ENCODE measurements at regions not wholly inside any gene's neighbourhood (a gene's known extent, or its start where the extent isn't known, plus 50 kb on each side); places are given as distances from the start of the nearest gene placed in this dataset.

DNA sequence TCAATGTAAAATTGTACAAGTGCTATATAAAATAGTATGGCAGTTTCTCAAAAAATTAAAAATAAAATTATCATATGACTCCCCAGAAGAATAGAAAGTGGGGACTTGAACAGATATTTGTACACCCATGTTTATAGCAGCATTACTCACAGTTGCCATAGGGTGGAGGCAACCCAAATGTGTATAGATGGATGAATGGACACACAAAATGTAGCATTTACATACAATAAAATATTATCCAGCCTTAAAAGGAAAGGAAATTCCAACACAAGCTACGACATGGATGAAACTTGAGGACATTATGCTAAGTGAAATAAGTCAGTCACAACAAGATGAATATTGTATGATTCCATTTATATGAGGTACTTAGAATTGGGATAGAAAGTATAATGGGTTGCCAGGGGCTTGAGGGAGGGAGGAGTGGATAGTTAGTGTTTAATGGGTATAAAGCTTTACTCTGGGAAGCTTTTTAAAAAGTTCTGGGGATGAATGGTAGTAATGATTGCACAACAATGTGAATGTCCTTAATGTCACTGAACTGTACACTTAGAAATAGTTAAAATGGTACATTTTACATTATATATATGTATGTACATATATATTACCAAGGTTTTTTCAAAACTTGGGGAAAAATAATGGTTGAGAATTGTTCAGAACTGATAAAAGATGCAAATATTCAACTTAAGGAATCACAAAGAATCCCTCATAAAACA, 53.0 kb upstream of the ADORA3 start:
- Mint-ChIP-seq H3K27ac (no peak overlapping the region), H3K4me3 (no peak overlapping the region), H3K27me3 (no peaks in the 10 kb centered on the region), H3K9me3 (ENCODE audit: low read depth) (no peaks in the 10 kb centered on the region), H3K36me3 (ENCODE audit: low read depth) (no peaks in the 10 kb centered on the region), H3K4me1 (peaks cover 4% of the 10 kb centered on the region)
- no peak for ATAC-seq
- intact Hi-C loops (cut with DNase I, micrococcal nuclease): no loop called here
- DNase-seq: no peak
- POLR2A ChIA-PET: no interaction called here
- CTCF ChIA-PET: interaction anchor here (1.0 to 1.2 kb wide), 3 partner anchors 15 to 158 kb away, joined by 3 to 4 read pairs (median 3); no protein-coding TSS in a partner anchor

DNA sequence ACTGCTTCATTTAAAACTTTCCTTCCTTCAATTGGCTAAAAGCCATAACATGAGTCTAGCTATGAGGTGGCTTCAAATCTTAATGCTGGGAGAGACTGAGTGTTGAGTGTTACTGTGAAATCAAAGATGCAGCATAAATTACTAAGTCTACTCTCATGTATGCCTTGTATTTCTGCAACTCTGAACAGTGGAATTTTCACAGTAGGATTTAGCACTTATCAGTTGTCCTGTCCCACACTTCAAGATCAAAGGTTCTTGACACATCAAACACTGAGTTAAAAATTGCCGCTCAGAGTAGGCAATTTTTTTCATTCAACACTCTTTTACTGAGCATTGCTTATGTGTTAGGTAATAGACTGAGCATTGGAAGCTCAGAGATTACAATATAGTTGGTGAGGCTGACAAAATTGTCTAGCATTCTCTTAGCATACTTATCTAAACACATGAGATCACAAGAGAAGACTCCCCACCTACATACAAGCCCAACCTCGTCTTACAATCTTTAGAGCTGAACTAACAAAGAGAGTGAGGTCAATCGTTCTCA, 56.4 kb upstream of the ADORA3 start:
- H3K36me3 Mint-ChIP-seq (ENCODE audit: low read depth): no peaks in the 10 kb centered on the region
- H3K9me3 Mint-ChIP-seq (ENCODE audit: low read depth): no peaks in the 10 kb centered on the region
- CTCF ChIA-PET: interaction anchor here (0.7 to 1.1 kb wide), 2 partner anchors 52 to 417 kb away, joined by 3 read pairs; no protein-coding TSS in a partner anchor
- intact Hi-C loops (cut with DNase I, micrococcal nuclease): no loop called here
- H3K27ac Mint-ChIP-seq: no peak overlapping the region
- POLR2A ChIA-PET: no interaction called here
- peaks cover 4% of the 10 kb centered on the region for H3K4me1 Mint-ChIP-seq
- no peak overlapping the region for H3K4me3 Mint-ChIP-seq
- DNase-seq (no peak), ATAC-seq (peak; percentile 51)
- no peaks in the 10 kb centered on the region for H3K27me3 Mint-ChIP-seq

DNA sequence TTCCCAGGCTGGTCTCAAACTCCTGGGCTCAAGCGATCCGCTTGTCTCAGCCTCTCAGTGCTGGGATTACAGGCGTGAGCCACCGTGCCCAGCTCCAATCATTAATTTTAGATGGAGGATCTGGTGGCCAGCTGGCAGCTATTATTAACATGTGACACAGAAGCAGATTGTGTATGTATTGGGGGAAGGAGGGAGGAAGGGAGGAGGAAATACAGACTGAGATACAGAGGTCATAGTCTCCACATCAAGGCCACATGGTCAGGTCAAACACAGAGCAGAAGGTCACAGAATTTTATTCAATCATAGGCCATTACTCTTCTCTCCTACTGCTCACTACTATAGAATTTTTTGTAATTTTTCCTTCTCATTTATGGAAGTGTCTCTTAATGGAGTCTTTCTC, 57.9 kb upstream of the ADORA3 start:
- H3K27ac Mint-ChIP-seq: no peak overlapping the region
- peaks cover 4% of the 10 kb centered on the region for H3K4me1 Mint-ChIP-seq
- H3K27me3 Mint-ChIP-seq: no peaks in the 10 kb centered on the region
- H3K36me3 Mint-ChIP-seq (ENCODE audit: low read depth): no peaks in the 10 kb centered on the region
- ATAC-seq (no peak), DNase-seq (no peak)
- H3K9me3 Mint-ChIP-seq (ENCODE audit: low read depth): no peaks in the 10 kb centered on the region
- ChIA-PET POLR2A (interaction anchor here (0.6 kb wide), 1 partner anchor 203 kb away, joined by 4 read pairs; no protein-coding TSS in a partner anchor), CTCF (interaction anchor here (0.6 to 1.0 kb wide), 3 partner anchors 11 to 143 kb away, joined by 3 to 4 read pairs (median 3); no protein-coding TSS in a partner anchor)
- intact Hi-C loops (cut with DNase I, micrococcal nuclease): no loop called here
- no peak overlapping the region for H3K4me3 Mint-ChIP-seq

DNA sequence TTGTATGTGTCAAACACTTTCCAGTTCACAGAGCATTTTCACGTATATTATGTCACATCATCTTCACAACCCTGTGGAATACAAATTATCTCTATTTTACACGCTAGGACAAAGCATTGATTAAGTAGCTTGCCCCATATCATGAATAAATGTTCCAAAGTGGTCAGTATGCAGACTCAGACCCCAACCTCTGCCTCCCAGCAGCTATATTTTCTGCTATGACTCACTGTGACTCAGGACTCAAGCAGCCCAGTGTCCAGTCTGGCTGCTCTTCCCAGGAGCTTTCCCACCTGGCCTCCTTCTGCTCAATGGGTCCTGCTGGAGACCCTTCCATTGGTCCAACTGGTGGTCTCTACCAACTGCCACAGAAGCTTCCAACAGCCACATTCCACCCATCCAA, 56.0 kb upstream of the RAP1A start:
- ATAC-seq: no peak
- DNase-seq: no peak
- Mint-ChIP-seq H3K27me3 (no peaks in the 10 kb centered on the region), H3K4me3 (no peak overlapping the region), H3K9me3 (ENCODE audit: low read depth) (no peaks in the 10 kb centered on the region), H3K4me1 (peaks cover 4% of the 10 kb centered on the region), H3K36me3 (ENCODE audit: low read depth) (no peaks in the 10 kb centered on the region), H3K27ac (no peak overlapping the region)
- CTCF ChIA-PET: interaction anchor here (0.7 to 2.0 kb wide), 4 partner anchors 9 to 801 kb away, joined by 3 to 6 read pairs (median 4); no protein-coding TSS in a partner anchor
- POLR2A ChIA-PET: no interaction called here
- intact Hi-C loops (cut with DNase I, micrococcal nuclease): no loop called here

DNA sequence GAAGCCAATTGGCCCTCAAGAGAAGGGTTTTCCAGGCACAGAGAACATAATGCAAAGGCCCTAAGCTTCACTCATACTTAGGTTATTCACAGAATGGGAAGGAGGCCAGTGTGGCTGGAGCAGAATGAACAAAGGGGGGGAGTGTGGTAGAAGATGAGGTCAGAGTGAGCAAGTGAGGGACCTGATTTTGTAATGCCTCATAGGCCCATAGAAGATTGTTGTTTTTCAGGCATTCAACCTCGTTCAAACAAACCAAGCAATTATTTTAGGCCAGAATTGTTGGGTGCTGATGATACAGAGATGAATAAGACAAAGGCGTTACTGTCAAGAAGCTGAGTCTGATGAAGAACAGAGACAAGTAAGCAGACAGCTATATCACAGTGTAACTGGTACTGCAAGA, 54.5 kb upstream of the RAP1A start:
- ChIA-PET CTCF (no interaction called here), POLR2A (no interaction called here)
- ATAC-seq: no peak
- Mint-ChIP-seq H3K9me3 (ENCODE audit: low read depth) (no peaks in the 10 kb centered on the region), H3K27ac (no peak overlapping the region), H3K4me3 (no peak overlapping the region), H3K27me3 (no peaks in the 10 kb centered on the region), H3K4me1 (no peaks in the 10 kb centered on the region), H3K36me3 (ENCODE audit: low read depth) (no peaks in the 10 kb centered on the region)
- intact Hi-C loops (cut with DNase I, micrococcal nuclease): no loop called here
- DNase-seq: no peak

DNA sequence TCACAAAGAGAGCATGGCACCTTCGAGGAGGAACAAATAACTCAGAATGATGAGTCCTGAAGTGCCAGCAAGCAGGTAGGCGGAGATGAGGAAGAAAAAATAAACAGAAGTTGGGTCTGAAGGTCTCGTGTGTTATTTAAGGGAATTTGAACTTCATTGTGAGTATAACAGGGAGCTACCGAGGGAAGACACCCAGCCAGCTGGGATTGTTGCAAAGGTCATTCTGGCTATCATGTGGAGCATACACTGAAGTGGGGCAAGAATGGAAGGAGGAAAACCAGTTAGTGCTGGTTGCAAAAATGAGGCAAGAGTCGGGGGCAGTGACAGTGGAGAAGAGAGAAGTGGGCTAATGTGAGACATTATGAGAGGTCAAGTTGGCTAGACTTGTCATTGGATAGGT, 53.6 kb upstream of the RAP1A start:
- intact Hi-C loops (cut with DNase I, micrococcal nuclease): no loop called here
- ATAC-seq (no peak), DNase-seq (no peak)
- ChIA-PET POLR2A (no interaction called here), CTCF (interaction anchor here (0.6 kb wide), 1 partner anchor 26 kb away, joined by 3 read pairs; no protein-coding TSS in a partner anchor)
- Mint-ChIP-seq H3K4me1 (peaks cover 8% of the 10 kb centered on the region), H3K4me3 (no peak overlapping the region), H3K36me3 (ENCODE audit: low read depth) (no peaks in the 10 kb centered on the region), H3K27ac (no peak overlapping the region), H3K9me3 (ENCODE audit: low read depth) (no peaks in the 10 kb centered on the region), H3K27me3 (no peaks in the 10 kb centered on the region)

DNA sequence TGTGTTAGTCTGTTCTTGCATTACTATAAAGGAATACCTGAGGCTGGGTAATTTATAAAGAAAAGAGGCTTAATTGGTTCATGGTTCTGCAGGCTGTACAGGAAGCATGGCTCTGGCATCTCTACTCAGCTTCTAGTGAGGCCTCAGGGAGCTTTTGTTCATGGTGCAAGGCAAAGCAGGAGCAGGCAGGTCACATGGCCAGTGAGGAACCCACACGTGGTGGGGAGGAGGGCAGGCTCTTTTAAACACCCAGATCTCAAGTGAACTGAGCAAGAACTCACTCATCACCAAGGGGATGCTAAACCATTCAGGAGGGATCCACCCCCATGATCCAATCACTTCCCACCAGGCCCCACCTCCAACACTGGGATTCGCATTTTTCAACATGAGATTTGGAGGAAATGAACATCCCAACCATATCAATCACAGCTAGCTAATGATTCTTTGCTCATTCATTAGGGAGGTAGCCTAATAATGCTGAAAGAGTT, 51.4 kb upstream of the RAP1A start:
- H3K9me3 Mint-ChIP-seq (ENCODE audit: low read depth): no peaks in the 10 kb centered on the region
- H3K4me1 Mint-ChIP-seq: peaks cover 14% of the 10 kb centered on the region
- POLR2A ChIA-PET: no interaction called here
- H3K36me3 Mint-ChIP-seq (ENCODE audit: low read depth): no peaks in the 10 kb centered on the region
- CTCF ChIA-PET: interaction anchor here (0.7 kb wide), 1 partner anchor 32 kb away, joined by 4 read pairs; no protein-coding TSS in a partner anchor
- ATAC-seq (no peak), DNase-seq (no peak)
- H3K27ac Mint-ChIP-seq: no peak overlapping the region
- no peak overlapping the region for H3K4me3 Mint-ChIP-seq
- intact Hi-C loops (cut with DNase I, micrococcal nuclease): no loop called here
- no peaks in the 10 kb centered on the region for H3K27me3 Mint-ChIP-seq
